GM12872 (cell line): ENCODE measurements at regions not wholly inside any gene's neighbourhood (a gene's known extent, or its start where the extent isn't known, plus 50 kb on each side); places are given as distances from the start of the nearest gene placed in this dataset.

Experiments
- TF ChIP-seq, protein P1 (sequence below): IDR thresholded peaks from 3 replicates; pipeline ENCODE4 v1.5.1; 2011; ENCODE audit warnings: low read depth, mild to moderate bottlenecking, low read length, moderate library complexity; ENCODE audit not compliant: insufficient read depth

DNA sequence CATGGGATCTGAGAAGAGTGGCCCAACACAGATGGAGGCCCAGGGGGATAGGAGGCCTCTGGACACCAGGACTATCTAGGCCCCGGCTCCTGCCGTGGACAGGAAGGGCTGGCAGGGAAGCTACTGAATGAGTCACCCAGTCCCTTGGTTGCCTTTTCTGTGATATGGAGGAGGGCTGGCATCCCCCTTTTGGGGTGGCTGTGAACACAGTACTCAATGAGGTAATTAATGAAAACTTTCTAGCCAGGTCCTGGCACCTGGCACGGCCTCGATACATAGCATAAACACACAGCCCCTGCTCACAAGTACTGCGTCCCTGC is 163.2 kb downstream of the CHST1 start:
- TF ChIP-seq, protein P1, sequence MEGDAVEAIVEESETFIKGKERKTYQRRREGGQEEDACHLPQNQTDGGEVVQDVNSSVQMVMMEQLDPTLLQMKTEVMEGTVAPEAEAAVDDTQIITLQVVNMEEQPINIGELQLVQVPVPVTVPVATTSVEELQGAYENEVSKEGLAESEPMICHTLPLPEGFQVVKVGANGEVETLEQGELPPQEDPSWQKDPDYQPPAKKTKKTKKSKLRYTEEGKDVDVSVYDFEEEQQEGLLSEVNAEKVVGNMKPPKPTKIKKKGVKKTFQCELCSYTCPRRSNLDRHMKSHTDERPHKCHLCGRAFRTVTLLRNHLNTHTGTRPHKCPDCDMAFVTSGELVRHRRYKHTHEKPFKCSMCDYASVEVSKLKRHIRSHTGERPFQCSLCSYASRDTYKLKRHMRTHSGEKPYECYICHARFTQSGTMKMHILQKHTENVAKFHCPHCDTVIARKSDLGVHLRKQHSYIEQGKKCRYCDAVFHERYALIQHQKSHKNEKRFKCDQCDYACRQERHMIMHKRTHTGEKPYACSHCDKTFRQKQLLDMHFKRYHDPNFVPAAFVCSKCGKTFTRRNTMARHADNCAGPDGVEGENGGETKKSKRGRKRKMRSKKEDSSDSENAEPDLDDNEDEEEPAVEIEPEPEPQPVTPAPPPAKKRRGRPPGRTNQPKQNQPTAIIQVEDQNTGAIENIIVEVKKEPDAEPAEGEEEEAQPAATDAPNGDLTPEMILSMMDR, result no peak

DNA sequence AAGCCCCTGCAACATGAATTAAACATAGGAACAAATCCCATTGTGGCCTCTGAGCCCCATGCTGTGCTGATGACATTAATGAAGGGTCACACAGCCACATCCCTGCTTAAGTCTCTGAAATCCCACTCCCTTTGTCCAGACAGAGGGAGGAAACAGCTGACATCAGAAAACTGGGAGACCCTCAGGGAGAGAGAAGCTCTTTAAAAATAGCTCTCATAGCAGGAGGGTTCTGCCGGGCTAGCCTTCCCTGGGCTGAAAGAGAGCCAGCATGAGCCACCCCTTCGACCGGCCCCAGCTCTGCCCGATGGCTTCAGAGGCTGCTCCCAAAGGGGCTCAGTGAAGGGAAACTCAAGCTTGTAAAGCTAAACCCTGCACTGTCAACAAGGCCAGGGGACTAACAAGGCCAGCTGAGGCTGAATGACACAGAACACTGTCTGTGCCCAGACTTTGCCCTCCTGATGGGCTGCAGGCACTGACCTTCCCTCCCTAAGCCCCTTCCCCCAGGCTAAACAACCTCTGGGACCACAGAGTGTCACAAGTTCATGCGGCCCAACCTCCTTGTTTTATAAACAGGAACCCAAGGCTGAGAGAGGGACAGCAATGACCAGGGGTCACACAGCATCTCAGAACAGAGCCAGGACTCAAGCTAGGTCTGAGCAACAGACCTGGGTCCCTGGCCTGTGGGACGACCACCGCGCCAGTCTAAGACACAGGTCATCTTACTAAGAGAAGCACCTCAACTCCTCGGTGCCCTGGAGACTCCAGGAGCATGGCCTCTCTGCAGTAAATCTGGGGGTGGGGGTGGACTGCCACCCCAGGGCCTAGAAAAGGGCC is 163.8 kb downstream of the CHST1 start:
- TF ChIP-seq, protein P1, result no peak

DNA sequence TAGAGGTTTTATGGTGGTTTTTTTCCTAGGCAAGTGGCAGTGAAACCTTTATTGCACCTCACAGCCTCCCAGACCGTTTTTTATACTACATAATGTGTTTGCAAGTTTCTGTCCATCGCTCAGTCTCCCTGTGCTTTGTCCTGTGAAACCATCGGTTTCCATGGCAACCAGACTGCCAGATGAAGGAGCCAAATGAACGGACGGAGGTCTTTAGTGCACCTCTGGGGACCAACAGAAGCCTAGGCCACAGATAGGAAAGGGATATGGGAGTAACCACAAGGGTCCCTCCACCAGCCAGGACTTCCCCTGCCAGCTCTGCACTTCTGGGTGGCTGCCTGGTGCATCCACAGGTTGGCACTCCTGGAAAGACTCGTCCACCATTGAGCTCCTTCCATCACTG is 165.0 kb downstream of the CHST1 start:
- TF ChIP-seq, protein P1, result no peak

DNA sequence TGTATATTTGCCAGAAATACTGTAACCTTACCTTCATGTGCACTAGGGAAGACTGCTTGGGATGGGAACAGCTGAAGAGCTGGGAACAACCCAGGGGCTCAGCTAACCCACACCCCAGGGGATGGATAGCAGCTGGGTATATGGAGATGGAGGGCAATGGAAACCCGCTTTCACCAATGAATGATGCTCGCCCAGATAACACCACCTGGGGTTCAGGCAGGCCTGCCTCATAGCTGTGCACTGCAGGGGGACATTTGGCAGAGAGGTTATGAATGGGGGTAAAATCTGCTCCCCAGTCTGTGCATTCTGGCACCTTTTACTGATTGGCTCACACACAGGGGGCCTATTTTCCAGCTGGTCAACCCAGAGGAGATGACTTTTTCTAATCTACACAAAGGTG is 170.7 kb downstream of the CHST1 start:
- TF ChIP-seq, protein P1, result no peak

DNA sequence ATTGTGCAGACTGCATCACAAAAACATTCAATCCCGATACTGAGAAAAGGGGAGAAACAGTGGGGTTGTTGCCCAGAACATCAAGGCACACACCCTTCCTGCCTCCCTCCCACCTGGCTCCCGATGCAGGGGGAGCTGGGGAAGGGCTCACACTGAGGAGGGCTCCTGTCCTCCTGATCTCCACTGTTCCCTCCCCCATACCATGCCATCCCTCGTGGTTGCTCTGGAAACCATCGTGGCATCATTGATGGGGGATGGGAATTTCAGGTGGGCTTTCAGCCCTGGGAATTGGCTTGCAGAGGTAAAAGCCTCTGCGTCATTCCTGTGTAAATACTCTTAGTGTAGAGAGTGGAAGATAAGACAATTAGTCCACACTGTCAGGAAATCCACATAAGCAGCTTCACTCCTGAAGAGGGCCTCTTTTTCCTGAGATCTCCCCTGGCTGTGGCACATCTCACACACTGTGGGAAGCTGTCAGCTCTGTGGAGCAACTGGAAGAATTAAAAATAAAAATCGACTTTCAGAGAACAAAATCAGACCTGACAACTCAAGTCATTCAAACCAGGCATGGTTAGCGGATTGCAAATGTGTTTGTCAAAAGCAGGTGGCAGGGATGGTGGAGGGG is 176.0 kb downstream of the CHST1 start:
- TF ChIP-seq, protein P1, result no peak

DNA sequence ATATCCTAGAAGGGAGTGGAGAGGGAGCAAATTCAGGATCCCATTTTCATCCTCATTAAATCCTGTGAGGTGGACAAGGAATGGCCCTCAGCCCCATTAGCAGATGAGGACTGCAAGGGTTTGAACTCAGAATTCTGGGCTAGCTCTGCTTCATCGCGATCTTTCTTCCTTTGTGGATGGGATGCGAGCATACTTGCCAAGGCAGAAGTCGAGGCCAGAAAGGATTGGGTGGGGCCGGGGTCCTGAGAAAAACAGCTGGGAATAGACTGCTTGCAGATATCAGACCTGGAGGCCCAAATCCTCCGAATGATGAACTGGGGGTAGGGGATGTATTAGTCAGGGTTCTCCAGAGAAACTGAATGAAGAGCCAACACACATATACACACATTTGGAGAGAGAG is 179.0 kb downstream of the CHST1 start:
- TF ChIP-seq, protein P1, result no peak

DNA sequence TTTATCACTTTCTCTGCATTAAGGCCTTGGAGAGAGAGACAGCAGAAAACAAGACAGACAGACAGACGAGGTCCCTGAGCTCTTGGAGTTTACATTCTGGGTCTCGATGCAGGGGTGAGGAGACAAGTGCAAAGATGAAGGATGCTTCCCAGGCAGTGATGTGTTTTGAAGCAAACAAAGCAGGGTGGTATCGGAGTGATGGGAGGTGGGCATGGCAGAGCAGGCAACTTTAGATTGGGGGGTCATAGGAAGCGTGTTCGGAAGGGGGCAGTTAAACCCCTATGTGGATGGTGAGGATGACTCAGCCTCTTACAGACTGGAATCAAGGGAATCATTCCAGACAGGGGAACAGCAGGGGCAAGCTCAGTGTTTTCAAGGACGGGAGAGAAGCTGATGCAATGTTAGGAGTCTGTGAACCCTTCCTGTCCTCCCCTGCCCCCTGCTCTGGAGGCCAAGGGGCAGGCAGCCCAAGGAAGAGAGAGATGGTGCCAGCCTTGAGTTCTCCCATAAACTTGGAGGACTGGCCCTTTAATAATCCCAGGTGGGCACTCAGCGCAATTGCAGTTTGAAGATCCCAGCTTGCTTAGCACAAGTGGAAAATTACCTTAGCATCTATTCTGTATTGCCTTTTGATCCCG is 180.2 kb downstream of the CHST1 start:
- TF ChIP-seq, protein P1, result no peak
